HepG2 (cell line): ENCODE measurements at regions not wholly inside any gene's neighbourhood (a gene's known extent, or its start where the extent isn't known, plus 50 kb on each side); places are given as distances from the start of the nearest gene placed in this dataset.

Experiments used
- ATAC-seq: fragments of 200-7000 bp; cut with Tn5 transposase; 3 replicates; pipeline ENCODE4 v1.9.1; 2020; ENCODE audit warnings: mild to moderate bottlenecking, moderate library complexity
- BruUV-seq: library from RNA; stranded (reverse); fragments of 400-500 nt; replicated peaks from 2 replicates; lab custom pipeline; 2021; lab: Mats Ljungman, UMichigan
- CTCF ChIA-PET: fragments of 300-600 bp; formaldehyde crosslinking; extraction: SDS; loops from one replicate; lab custom pipeline; 2021; ENCODE audit warnings: low total read pairs, inconsistent platforms, low intra/inter-chr PET ratio; lab: Yijun Ruan, JAX
- POLR2A ChIA-PET: fragments of 350-600 bp; sonication (Branson Sonifier 250); formaldehyde crosslinking; loops from one replicate; lab custom pipeline; 2020; ENCODE audit warnings: antibody characterized with exemption, inconsistent platforms; lab: Yijun Ruan, JAX
- DNase-seq: peaks from one replicate; pipeline ENCODE4 v3.0.0-alpha.2; 2015; ENCODE audit warnings: low spot score
- FAIRE-seq: peaks from 3 replicates; lab custom pipeline; 2011; peaks lifted over from hg19 to GRCh38; lab: Jason Lieb, UNC
- H2AFZ ChIP-seq: one replicate; pipeline ENCODE4 v1.6.1; 2011; ENCODE audit warnings: low read length, inconsistent platforms
- H3K27ac ChIP-seq: fragments of 300-600 bp; 3 replicates; pipeline ENCODE4 v1.8.0; 2011; ENCODE audit warnings: mixed run types, mild to moderate bottlenecking, mixed read lengths, low read length, inconsistent platforms; ENCODE audit not compliant: insufficient read depth; ENCODE audit errors: extremely low read length
- H3K27me3 ChIP-seq, 2 experiments: fragments of 200-600 bp in 1 of 2; 2 replicates in 1 of 2; 3 replicates in 1 of 2; pipeline versions ENCODE4 v1.6.0 to v1.8.0; 2011; ENCODE audit warnings: low read length in 2 of 2, mild to moderate bottlenecking in 2 of 2, moderate library complexity in 2 of 2, inconsistent platforms in 1 of 2; ENCODE audit not compliant: insufficient read depth in 2 of 2, control insufficient read depth in 1 of 2
- H3K36me3 ChIP-seq, 2 experiments: fragments of 200-600 bp in 1 of 2; replicated peaks in 1 of 2; 2 replicates in 1 of 2; 3 replicates in 1 of 2; pipeline versions ENCODE4 v1.5.1 to v1.8.0; 2011; ENCODE audit warnings: low read length in 2 of 2, inconsistent platforms in 1 of 2; ENCODE audit not compliant: insufficient read depth in 2 of 2, control insufficient read depth in 1 of 2
- H3K4me1 ChIP-seq: 2 replicates; pipeline ENCODE4 v1.5.1; 2012; ENCODE audit warnings: low read length, inconsistent platforms; ENCODE audit not compliant: insufficient read depth
- H3K4me2 ChIP-seq: 2 replicates; pipeline ENCODE4 v1.6.0; 2011; ENCODE audit warnings: low read depth, low read length, inconsistent platforms
- H3K4me3 ChIP-seq, 3 experiments: fragments of 200-600 bp in 1 of 3; sonication (generic), shearing (Covaris generic) in 1 of 3; replicated peaks in 1 of 3; 2 replicates each; pipeline ENCODE4 v1.5.1; 2011 to 2016; ENCODE audit warnings: low read length in 3 of 3, inconsistent platforms in 2 of 3, low read depth in 2 of 3, mild to moderate bottlenecking in 2 of 3, control low read depth in 1 of 3, mixed read lengths in 1 of 3; ENCODE audit not compliant: insufficient read depth in 1 of 3
- H3K79me2 ChIP-seq: one replicate; pipeline ENCODE4 v1.6.1; 2011; ENCODE audit warnings: low read length, inconsistent platforms; ENCODE audit not compliant: insufficient read depth
- H3K9ac ChIP-seq: 2 replicates; pipeline ENCODE4 v1.6.0; 2011; ENCODE audit warnings: mild to moderate bottlenecking, low read depth, low read length, inconsistent platforms; ENCODE audit not compliant: insufficient read depth
- H3K9me3 ChIP-seq: 2 replicates; pipeline ENCODE4 v1.5.1; 2012; ENCODE audit warnings: mild to moderate bottlenecking, low read length
- H4K20me1 ChIP-seq: 2 replicates; pipeline ENCODE4 v1.6.0; 2011; ENCODE audit warnings: inconsistent platforms, mild to moderate bottlenecking, low read length, moderate library complexity; ENCODE audit not compliant: insufficient read depth
- BRD4 ChIP-seq: sonication (generic); formaldehyde crosslinking; IDR thresholded peaks from 2 replicates; pipeline ENCODE4 v1.4.0; 2020; ENCODE audit warnings: missing genetic modification reagents
- HMG20A ChIP-seq: IDR thresholded peaks from 2 replicates; pipeline ENCODE4 v1.6.1; 2016; ENCODE audit warnings: borderline replicate concordance
- HNRNPLL ChIP-seq: fragments of 200-400 bp; formaldehyde crosslinking; IDR thresholded peaks from 2 replicates; pipeline ENCODE4 v1.6.1; 2017; ENCODE audit warnings: mild to moderate bottlenecking, low read depth, low read length; ENCODE audit not compliant: poor library complexity, severe bottlenecking
- MAFK ChIP-seq, 2 experiments: IDR thresholded peaks in 1 of 2; conservative IDR thresholded peaks in 1 of 2; 2 replicates each; pipeline ENCODE4 v1.6.1; 2011; ENCODE audit warnings: improper control_type of control experiment in 2 of 2, low read length in 2 of 2
- NR2F2 ChIP-seq: IDR thresholded peaks from 2 replicates; pipeline ENCODE4 v1.6.1; 2012; ENCODE audit warnings: low read depth, inconsistent platforms, borderline replicate concordance
- PAF1 ChIP-seq: IDR thresholded peaks from 2 replicates; pipeline ENCODE4 v1.6.1; 2016; ENCODE audit warnings: missing genetic modification reagents, missing compliant biosample characterization
- SIX1 ChIP-seq: sonication (generic); formaldehyde crosslinking; IDR thresholded peaks from 2 replicates; pipeline ENCODE4 v1.4.0; 2020; ENCODE audit warnings: missing genetic modification reagents, borderline replicate concordance
- ZHX1 ChIP-seq: sonication (generic); formaldehyde crosslinking; IDR thresholded peaks from 2 replicates; pipeline ENCODE4 v1.8.1; 2022; ENCODE audit warnings: low read depth, mild to moderate bottlenecking, missing genetic modification reagents
- ZMYM3 ChIP-seq: sonication (generic); formaldehyde crosslinking; IDR thresholded peaks from 2 replicates; pipeline ENCODE4 v1.5.1; 2020; ENCODE audit warnings: mild to moderate bottlenecking, missing genetic modification reagents
- ZNF180 ChIP-seq: sonication (generic); formaldehyde crosslinking; IDR thresholded peaks from 2 replicates; pipeline ENCODE4 v1.4.0; 2020; ENCODE audit warnings: low read depth, missing genetic modification reagents, borderline replicate concordance
- ZNF234 ChIP-seq: sonication (generic); formaldehyde crosslinking; conservative IDR thresholded peaks from 2 replicates; pipeline ENCODE4 v1.5.1; 2020; ENCODE audit warnings: mild to moderate bottlenecking, missing genetic modification reagents
- ZNF264 ChIP-seq: sonication (generic); formaldehyde crosslinking; IDR thresholded peaks from 2 replicates; pipeline ENCODE4 v1.4.0; 2020; ENCODE audit warnings: missing genetic modification reagents
- ZNF468 ChIP-seq: sonication (generic); formaldehyde crosslinking; IDR thresholded peaks from 2 replicates; pipeline ENCODE4 v1.8.0; 2022; ENCODE audit warnings: mild to moderate bottlenecking, moderate library complexity, missing genetic modification reagents
- ZNF747 ChIP-seq: sonication (generic); formaldehyde crosslinking; IDR thresholded peaks from 2 replicates; pipeline ENCODE4 v1.8.1; 2023; ENCODE audit warnings: missing genetic modification reagents, mild to moderate bottlenecking, borderline replicate concordance
- ZSCAN31 ChIP-seq: sonication (generic); formaldehyde crosslinking; IDR thresholded peaks from 2 replicates; pipeline ENCODE4 v1.5.0; 2020; ENCODE audit warnings: low read depth, mild to moderate bottlenecking, missing genetic modification reagents
- WGBS: methylation state at CpG from one replicate; pipeline ENCODE4 v1.1.6; 2017; ENCODE audit warnings: low lambda C conversion rate; 5-methylcytosine and 5-hydroxymethylcytosine counted together
- in situ Hi-C: cut with HindIII; loops from 2 replicates; pipeline ENCODE4 v1.10.0; 2017; ENCODE audit warnings: low pct_unique_long_range_greater_than_20kb; ENCODE audit not compliant: extremely low pct_ligation_motif_present
- intact Hi-C: fragments of 100-400 bp; cut with micrococcal nuclease; formaldehyde crosslinking; loops from one replicate; pipeline ENCODE4 v1.10.0; 2022; ENCODE audit not compliant: unreplicated experiment

- ATAC-seq (no peak), FAIRE-seq (no peak), DNase-seq (no peak)
- no peak for TF ChIP-seq ZNF234
- TF ChIP-seq MAFK (conservative IDR thresholded peaks at IDR 0.05 in 1 of 2, IDR thresholded peaks at IDR 0.05 in 1 of 2; ENCODE audit: low read length in 2 of 2) = 0 out of 4 replicates have a peak, but pooled peaks of 1 of the 2 experiments have one; percentile 2
- no peak overlapping the region for H2AFZ ChIP-seq
- no TSS peak for BruUV-seq
- no peaks in the 10 kb centered on the region for H3K36me3 ChIP-seq
- no peak overlapping the region for H3K27ac ChIP-seq
- no peaks in the 10 kb centered on the region for H4K20me1 ChIP-seq
- H3K4me1 ChIP-seq = 0 out of 2 replicates have a peak, but pooled peaks cover 8% of the 10 kb centered on the region
- intact Hi-C loops (no loop called here), in situ Hi-C loops (no loop called here)
- POLR2A ChIA-PET = no interaction called here
- H3K9me3 ChIP-seq = peaks cover 40% of the 10 kb centered on the region
- 0 out of 5 replicates have a peak, but pooled peaks cover 0 to 4% of the 10 kb centered on the region in 2 experiments for H3K27me3 ChIP-seq
- CTCF ChIA-PET = no interaction called here
- H3K9ac ChIP-seq = no peak overlapping the region
- H3K79me2 ChIP-seq = no peaks in the 10 kb centered on the region
- no peak overlapping the region for H3K4me3 ChIP-seq
- no peak overlapping the region for H3K4me2 ChIP-seq
Measured at GRCh38 chr1:83697961-83698360, 301.0 kb downstream of the TTLL7 start.

GRCh38 chr1:83697220-83697619 lies 301.7 kb downstream of the TTLL7 start:
- ChIA-PET CTCF (no interaction called here), POLR2A (no interaction called here)
- Histone ChIP-seq H3K79me2 (no peaks in the 10 kb centered on the region), H3K9ac (no peak overlapping the region), H3K9me3 (peaks cover 34% of the 10 kb centered on the region), H3K27ac (no peak overlapping the region), H3K27me3 (0 out of 5 replicates have a peak, but pooled peaks cover 0 to 4% of the 10 kb centered on the region in 2 experiments), H2AFZ (no peak overlapping the region), H3K4me1 (peaks cover 11% of the 10 kb centered on the region; the same call in 1 of the 2 replicates), H3K4me2 (no peak overlapping the region), H3K4me3 (no peak overlapping the region), H4K20me1 (no peaks in the 10 kb centered on the region), H3K36me3 (no peaks in the 10 kb centered on the region)
- in situ Hi-C loops = no loop called here
- DNase-seq = no peak
- no peak for ATAC-seq
- no peak for TF ChIP-seq PAF1 (CRISPR knock-in tag)
- TF ChIP-seq ZNF747 (CRISPR knock-in tag) = no peak
- no peak for TF ChIP-seq ZNF468 (CRISPR knock-in tag)
- no peak for TF ChIP-seq ZMYM3 (CRISPR knock-in tag)
- no peak for TF ChIP-seq SIX1 (CRISPR knock-in tag)
- no peak for TF ChIP-seq NR2F2
- no peak for TF ChIP-seq ZSCAN31 (CRISPR knock-in tag)
- TF ChIP-seq ZNF180 = no peak
- TF ChIP-seq ZNF264 (CRISPR knock-in tag) = no peak
- TF ChIP-seq HNRNPLL = no peak
- no peak for TF ChIP-seq HMG20A
- TF ChIP-seq ZHX1 (CRISPR knock-in tag) = no peak
- no peak for TF ChIP-seq BRD4 (CRISPR knock-in tag)
- intact Hi-C loops = no loop called here
- WGBS = 16% methylated on average over 2 of the region's 2 CpGs
- no TSS peak for BruUV-seq
- FAIRE-seq = no peak
